Stimulated activated effector memory CD8-positive, alpha-beta T cell treated with anti-CD3 and anti-CD28 coated beads, Interleukin-12 subunit alpha, Interleukin-12 subunit beta, amount 100 ng/mL, for 72 hours (primary cell): ENCODE measurements at regions not wholly inside any gene's neighbourhood (a gene's known extent, or its start where the extent isn't known, plus 50 kb on each side); places are given as distances from the start of the nearest gene placed in this dataset.

Source experiments
- ATAC-seq: fragments of 150-1000 bp; cut with Tn5 transposase; 2 replicates; pipeline ENCODE4 v1.10.0; 2021
- DNase-seq, 2 donors: peaks; one replicate each; pipeline ENCODE4 v3.0.0; 2021 to 2022; ENCODE audit warnings: low spot score in 2 of 2
- H3K27ac Mint-ChIP-seq: one replicate; pipeline ENCODE4 v1.8.0; 2022; ENCODE audit warnings: mild to moderate bottlenecking, mixed read lengths
- H3K36me3 Mint-ChIP-seq: one replicate; pipeline ENCODE4 v1.8.0; 2022; ENCODE audit warnings: mild to moderate bottlenecking, mixed read lengths
- H3K4me1 Mint-ChIP-seq: one replicate; pipeline ENCODE4 v1.8.0; 2022; ENCODE audit warnings: mixed read lengths
- H3K4me3 Mint-ChIP-seq: one replicate; pipeline ENCODE4 v1.8.0; 2022; ENCODE audit warnings: mild to moderate bottlenecking, mixed read lengths
- H3K9me3 Mint-ChIP-seq: one replicate; pipeline ENCODE4 v1.8.0; 2022; ENCODE audit warnings: mixed read lengths

DNA sequence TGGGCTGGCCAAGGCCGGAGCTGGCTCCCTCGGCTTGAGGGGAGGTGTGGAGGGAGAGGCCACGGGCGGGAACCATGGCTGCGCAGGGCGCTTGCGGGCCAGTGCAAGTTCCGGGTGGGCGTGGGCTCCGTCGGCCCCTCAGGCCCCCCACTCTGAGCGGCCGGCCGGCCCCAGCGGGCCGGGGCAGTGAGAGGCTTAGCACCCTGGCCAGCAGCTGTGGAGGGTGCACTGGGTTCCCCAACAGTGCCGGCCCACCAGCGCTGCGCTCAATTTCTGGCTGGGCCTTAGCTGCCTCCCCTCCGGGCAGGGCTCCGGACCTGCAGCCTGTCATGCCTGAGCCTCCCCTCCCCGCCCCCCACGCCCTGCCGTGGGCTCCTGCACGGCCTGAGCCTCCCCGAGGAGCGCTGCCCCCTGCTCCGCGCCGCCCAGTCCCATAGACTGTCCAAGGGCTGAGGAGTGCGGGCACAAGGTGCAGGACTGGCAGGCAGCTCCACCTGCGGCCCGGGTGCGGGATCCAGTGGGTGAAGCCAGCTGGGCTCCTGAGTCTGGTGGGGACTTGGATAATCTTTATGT is 184.2 kb downstream of the ATPSCKMT start:
- ATAC-seq (no peak), DNase-seq (no peak)
- no peak overlapping the region for H3K4me3 Mint-ChIP-seq
- H3K4me1 Mint-ChIP-seq = no peaks in the 10 kb centered on the region
- no peaks in the 10 kb centered on the region for H3K36me3 Mint-ChIP-seq
- no peaks in the 10 kb centered on the region for H3K9me3 Mint-ChIP-seq
- no peak overlapping the region for H3K27ac Mint-ChIP-seq

DNA sequence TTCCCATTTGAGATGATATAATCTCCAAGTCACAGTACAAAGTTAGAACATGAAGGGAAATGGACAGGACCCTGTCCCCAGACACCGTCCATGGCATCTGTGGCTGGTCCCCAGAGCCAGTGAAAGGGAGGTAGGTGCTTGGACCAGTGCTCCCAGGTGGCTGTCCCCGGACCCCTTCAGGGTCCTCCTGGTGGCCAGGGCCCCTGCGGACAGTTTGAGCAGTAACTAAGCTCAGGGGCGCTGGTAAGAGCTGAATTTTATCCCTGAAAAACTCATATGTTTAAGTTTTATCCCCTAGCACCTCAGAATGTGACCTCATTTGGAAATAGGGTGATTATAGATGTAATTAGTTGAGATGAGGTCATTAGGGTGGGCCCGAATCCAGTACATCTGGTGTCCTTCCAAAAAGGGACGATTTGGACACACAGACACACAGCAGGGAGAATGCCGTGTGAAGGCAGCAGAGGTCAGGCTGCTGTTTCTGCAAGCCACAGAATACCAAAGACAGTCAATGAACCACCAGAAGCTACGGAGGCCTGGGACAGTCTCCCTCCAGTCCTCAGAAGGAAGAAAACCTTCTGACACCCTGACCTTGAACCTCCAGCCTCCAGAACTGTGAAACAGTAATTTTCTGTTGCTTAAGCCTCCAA is 185.0 kb downstream of the ATPSCKMT start:
- Mint-ChIP-seq H3K9me3 (no peaks in the 10 kb centered on the region), H3K4me3 (no peak overlapping the region), H3K36me3 (no peaks in the 10 kb centered on the region), H3K27ac (no peak overlapping the region), H3K4me1 (no peaks in the 10 kb centered on the region)
- DNase-seq (no peak), ATAC-seq (no peak)

DNA sequence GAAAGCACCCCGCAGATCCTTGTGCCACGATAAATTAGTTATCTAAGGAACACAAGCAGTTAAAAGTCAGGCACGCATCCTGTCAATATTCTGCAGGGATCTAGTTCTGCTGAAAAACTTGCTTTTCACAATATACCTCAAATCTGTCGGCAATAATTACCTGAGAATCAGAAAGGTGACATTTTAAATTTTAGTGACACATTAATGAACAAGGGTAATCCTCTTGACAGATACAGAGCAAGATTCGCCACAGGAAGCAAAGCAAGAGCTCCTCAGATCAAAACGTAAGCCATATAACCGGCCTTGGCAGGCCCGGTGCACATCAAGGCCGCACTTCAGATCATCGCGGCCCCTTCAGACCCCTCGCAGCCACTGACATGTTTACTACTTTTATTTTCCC is 185.7 kb downstream of the ATPSCKMT start:
- no peak overlapping the region for H3K4me3 Mint-ChIP-seq

DNA sequence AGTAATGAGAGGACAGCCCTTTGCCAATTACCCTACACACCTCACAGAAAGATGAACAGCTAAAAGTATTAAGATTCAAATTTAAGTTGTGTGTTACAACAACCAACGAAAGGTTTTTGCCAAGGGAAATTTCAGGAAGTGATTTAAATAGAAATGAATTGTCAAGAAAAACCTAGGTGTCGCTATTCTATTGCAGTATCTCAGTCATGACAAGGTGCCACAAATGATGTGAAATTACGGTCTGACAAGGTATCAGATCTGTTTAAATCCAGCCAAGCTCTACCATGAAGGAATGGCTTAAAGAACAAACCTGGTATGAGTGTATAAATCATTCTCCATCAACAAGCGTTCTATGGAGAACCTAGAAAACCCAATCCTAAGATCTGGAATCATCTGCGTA is 189.7 kb downstream of the ATPSCKMT start:
- H3K4me3 Mint-ChIP-seq = no peak overlapping the region
- H3K27ac Mint-ChIP-seq = no peak overlapping the region
- no peak for ATAC-seq

More for the DNA sequence above, 185.7 kb downstream of the ATPSCKMT start:
- no peaks in the 10 kb centered on the region for H3K4me1 Mint-ChIP-seq
- ATAC-seq = no peak
- H3K27ac Mint-ChIP-seq = no peak overlapping the region
- DNase-seq = no peak
- H3K36me3 Mint-ChIP-seq = no peaks in the 10 kb centered on the region
- no peaks in the 10 kb centered on the region for H3K9me3 Mint-ChIP-seq

DNA sequence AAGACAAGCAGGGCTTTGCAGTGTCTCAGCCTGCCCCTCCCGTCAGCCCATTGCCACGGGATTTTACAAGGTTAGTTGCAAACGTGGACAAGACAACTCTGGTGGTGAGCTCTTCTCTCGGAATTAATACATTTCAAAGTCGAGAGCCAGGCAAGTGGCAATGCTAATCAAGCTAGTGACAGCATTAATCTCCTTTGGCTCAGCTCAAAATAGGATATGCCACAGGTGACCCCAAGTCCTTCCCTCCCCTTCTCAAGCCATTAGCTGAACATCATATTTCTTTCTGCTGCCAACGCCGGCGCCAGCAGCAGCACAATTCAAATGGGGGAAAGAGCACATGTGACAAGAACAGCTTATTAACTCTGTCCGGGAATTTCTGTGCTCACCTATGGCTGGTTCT is 190.1 kb downstream of the ATPSCKMT start:
- Mint-ChIP-seq H3K4me3 (no peak overlapping the region), H3K27ac (no peak overlapping the region), H3K9me3 (peaks cover 6% of the 10 kb centered on the region), H3K4me1 (no peaks in the 10 kb centered on the region), H3K36me3 (no peaks in the 10 kb centered on the region)
- ATAC-seq (no peak), DNase-seq (no peak)

More for the DNA sequence above, 189.7 kb downstream of the ATPSCKMT start:
- H3K36me3 Mint-ChIP-seq = no peaks in the 10 kb centered on the region
- no peaks in the 10 kb centered on the region for H3K4me1 Mint-ChIP-seq
- DNase-seq = no peak
- H3K9me3 Mint-ChIP-seq = peaks cover 6% of the 10 kb centered on the region

DNA sequence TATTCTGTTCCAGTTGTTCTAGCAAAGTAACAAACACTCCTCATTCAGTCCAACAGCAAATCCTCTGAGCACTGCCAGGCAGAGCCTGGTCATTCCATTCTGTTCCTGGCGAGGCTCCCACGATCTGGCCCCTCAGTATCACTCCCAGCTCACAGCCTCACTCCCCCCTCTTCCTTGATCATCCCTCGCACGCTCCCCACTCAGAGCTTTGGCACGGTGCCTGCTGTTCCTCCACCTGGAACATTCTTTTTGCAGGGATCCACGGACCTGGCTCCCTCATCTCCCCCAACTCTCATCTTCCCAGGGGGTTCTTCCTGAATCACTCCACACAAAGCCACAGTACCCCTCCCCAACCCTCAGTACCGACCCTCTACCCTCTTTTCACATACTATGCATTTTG is 192.3 kb downstream of the ATPSCKMT start:
- Mint-ChIP-seq H3K4me3 (no peak overlapping the region), H3K4me1 (no peaks in the 10 kb centered on the region), H3K27ac (no peak overlapping the region), H3K36me3 (no peaks in the 10 kb centered on the region), H3K9me3 (peaks cover 10% of the 10 kb centered on the region)
- ATAC-seq (no peak), DNase-seq (no peak)

DNA sequence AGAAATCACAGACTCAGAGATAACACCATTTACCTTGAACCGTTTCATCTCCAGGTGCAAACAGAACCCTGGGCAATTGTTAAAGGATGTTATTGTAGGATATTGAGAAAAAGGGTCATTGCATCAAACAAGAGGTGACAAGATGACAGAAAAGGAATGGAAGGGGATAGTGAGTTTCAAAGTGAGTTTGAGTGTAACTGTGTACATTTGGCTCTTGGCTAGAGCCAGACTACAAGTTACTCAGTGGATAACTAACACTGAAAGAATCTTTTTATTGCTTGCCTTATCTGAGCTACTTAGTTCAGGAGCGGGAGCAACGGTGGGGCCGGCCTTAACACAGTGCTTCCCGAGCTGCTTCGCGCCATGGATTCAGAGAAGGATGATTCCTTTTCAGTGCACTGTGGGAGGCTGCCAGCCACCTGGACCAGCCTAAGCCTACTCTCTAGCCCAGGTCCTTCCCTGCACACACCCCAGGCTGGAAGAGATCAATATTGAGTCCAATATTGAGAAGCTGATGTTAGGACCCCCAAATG is 193.4 kb downstream of the ATPSCKMT start:
- Mint-ChIP-seq H3K36me3 (no peaks in the 10 kb centered on the region), H3K4me3 (no peak overlapping the region), H3K9me3 (peaks cover 11% of the 10 kb centered on the region), H3K27ac (no peak overlapping the region), H3K4me1 (no peaks in the 10 kb centered on the region)
- DNase-seq (no peak), ATAC-seq (no peak)

DNA sequence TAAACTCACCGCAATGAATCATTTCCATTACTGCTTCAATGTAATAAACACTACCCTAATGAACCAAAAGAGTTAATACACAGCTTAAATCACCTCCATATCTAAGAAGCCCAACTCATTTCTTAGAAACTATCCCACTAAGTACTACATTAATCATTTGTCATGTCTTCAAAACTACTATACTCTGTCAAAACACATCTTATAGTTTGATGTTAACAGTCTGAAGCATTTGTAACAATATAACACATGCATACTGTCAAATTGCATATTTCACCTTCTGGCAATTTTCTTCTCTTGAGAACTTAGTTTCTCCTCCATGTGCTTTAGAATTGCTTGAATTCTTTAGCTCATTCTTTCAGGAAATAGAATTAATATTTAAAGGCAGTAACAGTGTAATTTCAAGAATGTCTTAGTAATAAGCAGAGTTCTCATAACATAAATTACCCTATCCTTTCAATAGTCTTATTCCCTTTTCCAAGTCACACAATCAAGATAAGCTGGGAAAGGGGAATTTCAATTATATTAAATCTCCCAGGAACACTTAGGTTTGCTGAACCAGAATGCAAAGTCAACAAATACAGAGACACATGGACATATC is 199.7 kb downstream of the ATPSCKMT start:
- H3K27ac Mint-ChIP-seq = no peak overlapping the region
- no peaks in the 10 kb centered on the region for H3K36me3 Mint-ChIP-seq
- no peak overlapping the region for H3K4me3 Mint-ChIP-seq
- H3K9me3 Mint-ChIP-seq = peaks cover 10% of the 10 kb centered on the region
- no peak for DNase-seq
- no peak for ATAC-seq
- H3K4me1 Mint-ChIP-seq = no peaks in the 10 kb centered on the region

DNA sequence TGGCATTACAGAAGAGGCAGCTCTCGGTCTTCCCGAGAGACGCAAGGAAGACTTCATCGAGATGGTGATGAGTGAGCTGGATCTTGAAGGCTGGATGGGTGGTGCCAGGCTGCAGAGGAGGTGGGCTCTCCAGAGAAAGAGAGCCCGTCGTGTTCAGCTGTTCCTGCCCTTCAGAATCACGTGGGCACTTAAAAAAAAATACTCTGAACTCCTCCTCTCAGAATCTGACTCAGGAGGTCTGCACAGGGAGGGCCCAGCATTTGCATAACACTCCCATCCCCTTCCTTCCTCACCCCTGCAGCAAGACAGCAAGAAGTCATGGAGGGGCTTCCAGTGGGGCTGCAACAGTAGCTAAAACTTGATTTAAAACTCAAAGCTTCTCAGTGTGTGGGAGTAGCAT is 203.0 kb downstream of the ATPSCKMT start:
- Mint-ChIP-seq H3K4me1 (no peaks in the 10 kb centered on the region), H3K27ac (no peak overlapping the region), H3K4me3 (no peak overlapping the region), H3K9me3 (peaks cover 6% of the 10 kb centered on the region), H3K36me3 (no peaks in the 10 kb centered on the region)
- no peak for DNase-seq
- no peak for ATAC-seq

DNA sequence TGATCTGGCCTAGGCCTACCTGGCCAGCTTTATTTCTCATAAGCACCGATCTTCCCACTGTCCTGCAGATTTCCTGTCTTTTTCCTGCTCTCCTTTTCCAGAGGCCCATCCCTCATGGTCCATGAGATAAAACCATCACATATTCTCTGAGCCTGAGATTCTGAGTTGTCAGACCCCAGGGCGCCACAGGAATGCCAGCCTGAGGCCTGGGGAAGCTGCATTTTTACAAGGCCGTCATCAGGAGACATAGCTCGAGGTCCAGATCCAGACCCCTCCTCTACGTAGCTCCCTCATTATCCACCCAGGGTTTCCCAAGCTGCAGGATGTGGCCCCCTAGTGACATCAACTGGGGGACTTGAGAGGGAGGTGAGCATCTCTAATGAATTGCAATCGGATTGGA is 204.3 kb downstream of the ATPSCKMT start:
- ATAC-seq = no peak
- H3K4me3 Mint-ChIP-seq = no peak overlapping the region
- H3K9me3 Mint-ChIP-seq = no peaks in the 10 kb centered on the region
- no peaks in the 10 kb centered on the region for H3K36me3 Mint-ChIP-seq
- DNase-seq = no peak
- H3K4me1 Mint-ChIP-seq = no peaks in the 10 kb centered on the region
- no peak overlapping the region for H3K27ac Mint-ChIP-seq

DNA sequence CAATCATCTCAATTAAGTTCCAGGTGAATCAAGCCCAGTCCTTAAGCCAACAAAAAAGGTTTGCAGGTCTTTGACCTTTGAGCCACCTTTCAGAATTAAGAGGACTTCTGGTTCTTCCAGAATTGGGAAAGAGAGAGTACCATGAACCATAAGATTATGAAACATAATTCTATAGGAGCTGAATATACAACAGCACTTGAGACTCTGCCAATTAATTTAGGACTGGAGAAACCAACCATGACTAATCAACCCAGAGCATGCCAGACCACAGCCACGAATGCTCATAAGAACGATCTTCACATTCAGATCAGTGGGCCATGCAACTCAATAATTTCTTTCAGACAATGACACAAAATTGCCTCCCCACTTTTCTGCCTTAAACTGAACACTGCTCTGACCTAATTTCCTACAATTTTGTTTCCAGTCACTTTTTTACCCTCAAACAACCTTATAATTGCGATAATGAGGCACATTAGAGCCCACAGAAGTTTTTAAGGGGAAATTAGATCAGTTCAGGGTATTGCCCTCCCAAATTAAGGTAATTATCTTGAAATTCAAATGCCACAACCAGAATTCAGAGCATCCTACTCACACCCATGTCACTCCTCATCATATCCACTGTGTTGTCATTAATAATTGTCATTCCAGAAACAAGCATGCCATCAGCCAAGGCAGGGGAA is 213.4 kb downstream of the ATPSCKMT start:
- H3K4me1 Mint-ChIP-seq = no peaks in the 10 kb centered on the region
- H3K4me3 Mint-ChIP-seq = no peak overlapping the region
- no peak for ATAC-seq
- no peak for DNase-seq
- H3K36me3 Mint-ChIP-seq = no peaks in the 10 kb centered on the region
- H3K9me3 Mint-ChIP-seq = peaks cover 15% of the 10 kb centered on the region
- H3K27ac Mint-ChIP-seq = no peak overlapping the region

DNA sequence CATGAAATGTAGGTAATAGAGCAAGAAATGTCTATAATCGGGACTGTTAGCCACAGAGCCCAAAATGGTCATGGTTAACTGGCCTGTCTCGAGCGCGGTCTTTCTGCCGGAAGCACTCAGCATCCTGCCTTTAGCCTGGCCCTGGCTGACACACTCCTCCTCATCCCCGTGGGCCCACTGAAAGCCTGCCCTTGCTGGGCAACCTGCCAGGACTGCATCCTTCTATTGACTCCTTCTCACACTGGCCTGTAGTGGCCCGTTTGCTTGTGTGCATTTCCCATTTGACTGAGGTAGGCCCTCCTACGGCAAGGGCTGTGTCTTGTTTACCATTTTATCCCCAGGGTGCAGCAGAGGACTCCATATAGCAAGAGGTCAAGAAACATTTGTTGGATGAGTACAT is 215.7 kb downstream of the ATPSCKMT start:
- H3K4me1 Mint-ChIP-seq = no peaks in the 10 kb centered on the region
- no peak for DNase-seq
- peaks cover 17% of the 10 kb centered on the region for H3K9me3 Mint-ChIP-seq
- no peaks in the 10 kb centered on the region for H3K36me3 Mint-ChIP-seq
- no peak overlapping the region for H3K27ac Mint-ChIP-seq
- no peak overlapping the region for H3K4me3 Mint-ChIP-seq
- no peak for ATAC-seq

DNA sequence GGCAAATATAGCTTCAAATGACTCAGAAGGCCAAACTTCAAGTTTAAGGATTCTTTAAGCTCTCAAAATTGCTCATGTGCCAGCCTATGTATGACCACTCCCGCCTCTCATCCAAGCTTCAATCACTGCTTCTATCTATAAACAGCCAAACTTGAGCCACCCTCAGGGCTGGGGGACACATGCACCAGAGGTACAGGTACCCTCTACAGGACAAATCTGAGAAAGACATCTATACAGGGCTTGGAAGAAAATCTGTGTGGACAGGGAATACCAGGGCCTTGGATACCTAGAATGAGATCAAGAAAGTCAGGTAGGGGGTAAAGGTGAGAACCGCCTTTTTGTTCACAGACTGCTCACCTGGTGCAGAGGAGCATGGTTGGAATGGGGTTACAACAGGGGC is 217.9 kb downstream of the ATPSCKMT start:
- H3K36me3 Mint-ChIP-seq = no peaks in the 10 kb centered on the region
- no peak for ATAC-seq
- no peak overlapping the region for H3K27ac Mint-ChIP-seq
- peaks cover 9% of the 10 kb centered on the region for H3K9me3 Mint-ChIP-seq
- H3K4me1 Mint-ChIP-seq = no peaks in the 10 kb centered on the region
- DNase-seq = no peak
- H3K4me3 Mint-ChIP-seq = no peak overlapping the region

DNA sequence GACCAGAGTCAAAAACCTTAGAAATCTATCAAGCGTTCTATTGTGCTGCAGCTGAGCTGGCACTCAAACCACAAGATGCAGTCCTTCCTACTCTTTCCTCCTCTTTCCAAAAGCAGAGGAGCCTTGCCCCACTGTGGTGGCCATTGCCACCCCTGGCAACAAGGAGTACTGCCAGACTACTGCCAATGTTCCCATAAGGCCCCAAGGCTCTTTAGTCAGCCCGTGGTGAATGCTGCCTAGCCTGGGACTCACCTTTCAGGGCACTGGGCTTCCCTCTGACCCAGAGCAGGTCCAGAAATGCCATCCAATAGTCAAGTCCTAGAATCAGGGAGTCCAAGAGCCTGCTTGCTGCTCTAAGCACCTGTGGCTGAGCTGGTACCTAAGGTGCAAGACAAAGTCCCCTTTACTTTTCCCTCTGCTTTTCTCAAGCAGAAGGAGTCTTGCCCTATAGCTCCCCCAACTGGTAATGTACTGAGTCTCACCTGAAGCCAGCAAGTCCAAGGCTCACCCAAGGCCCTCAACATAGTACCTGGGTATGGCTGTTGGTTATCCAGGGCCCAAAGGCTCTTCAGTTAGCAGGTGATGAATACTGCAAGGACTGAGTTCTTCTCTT is 219.4 kb downstream of the ATPSCKMT start:
- Mint-ChIP-seq H3K27ac (no peak overlapping the region), H3K9me3 (peaks cover 12% of the 10 kb centered on the region), H3K4me1 (no peaks in the 10 kb centered on the region), H3K36me3 (no peaks in the 10 kb centered on the region), H3K4me3 (no peak overlapping the region)
- no peak for DNase-seq
- no peak for ATAC-seq

DNA sequence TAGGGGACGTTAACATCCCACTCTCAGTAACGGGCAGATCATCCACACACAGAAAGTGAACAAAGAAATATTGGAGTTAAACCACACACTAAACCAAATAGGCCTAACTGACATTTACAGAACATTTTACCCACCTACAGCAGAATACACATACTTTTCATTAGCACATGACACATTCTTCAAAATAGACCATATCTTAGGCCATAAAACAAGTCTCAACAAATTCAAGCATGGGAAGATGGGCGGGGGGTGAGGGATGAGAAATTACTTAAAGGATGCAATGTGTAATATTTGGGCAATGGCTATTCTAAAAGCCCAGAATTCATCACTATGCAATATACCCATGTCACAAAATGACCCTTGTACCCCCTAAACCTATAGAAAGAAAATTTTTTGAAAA is 226.2 kb downstream of the ATPSCKMT start:
- Mint-ChIP-seq H3K9me3 (peaks cover 27% of the 10 kb centered on the region), H3K4me1 (no peaks in the 10 kb centered on the region), H3K4me3 (no peak overlapping the region), H3K27ac (no peak overlapping the region), H3K36me3 (no peaks in the 10 kb centered on the region)
- no peak for ATAC-seq
- no peak for DNase-seq
